H1 (cell line): ENCODE measurements at regions not wholly inside any gene's neighbourhood (a gene's known extent, or its start where the extent isn't known, plus 50 kb on each side); places are given as distances from the start of the nearest gene placed in this dataset.

ENCODE experiments used
- CTCF ChIA-PET: fragments of 300-600 bp; sonication (Branson Sonifier 250); formaldehyde crosslinking; loops from one replicate; lab custom pipeline; 2021; ENCODE audit not compliant: partially characterized antibody; lab: Charles Lee
- POLR2A ChIA-PET: fragments of 300-600 bp; sonication (Branson Sonifier 250); formaldehyde crosslinking; loops from one replicate; lab custom pipeline; 2021; ENCODE audit warnings: inconsistent platforms; ENCODE audit not compliant: partially characterized antibody; lab: Charles Lee
- DNase-seq, 2 experiments: peaks; one replicate each; pipeline versions ENCODE4 v3.0.0 to v3.0.0-alpha.2; 2010 to 2022; ENCODE audit warnings: low spot score in 2 of 2, low read depth in 1 of 2, mixed read lengths in 1 of 2
- FAIRE-seq: peaks from 2 replicates; lab custom pipeline; 2011; peaks lifted over from hg19 to GRCh38; lab: Jason Lieb, UNC
- H2AFZ ChIP-seq: 2 replicates; pipeline ENCODE4 v1.8.1; 2012; ENCODE audit warnings: low read length, inconsistent platforms
- H2AK5ac ChIP-seq: 2 replicates; pipeline ENCODE4 v1.6.1; 2013; ENCODE audit warnings: low read depth, low read length
- H2BK120ac ChIP-seq: replicated peaks from 2 replicates; pipeline ENCODE3; 2013; ENCODE audit warnings: low read depth, low read length, inconsistent platforms
- H2BK12ac ChIP-seq: 2 replicates; pipeline ENCODE4 v1.6.1; 2013; ENCODE audit warnings: low read depth, low read length
- H2BK15ac ChIP-seq: 2 replicates; pipeline ENCODE4 v1.6.1; 2013; ENCODE audit warnings: low read length
- H2BK20ac ChIP-seq: 2 replicates; pipeline ENCODE4 v1.6.1; 2013; ENCODE audit warnings: low read length
- H2BK5ac ChIP-seq: 2 replicates; pipeline ENCODE4 v1.6.1; 2013; ENCODE audit warnings: low read depth, low read length
- H3K14ac ChIP-seq: 2 replicates; pipeline ENCODE4 v1.6.1; 2013; ENCODE audit warnings: inconsistent platforms; ENCODE audit not compliant: insufficient read length
- H3K18ac ChIP-seq: 2 replicates; pipeline ENCODE4 v1.6.1; 2013; ENCODE audit warnings: low read length; ENCODE audit errors: extremely low read depth
- H3K23ac ChIP-seq: 2 replicates; pipeline ENCODE4 v1.6.1; 2013; ENCODE audit warnings: inconsistent platforms; ENCODE audit not compliant: insufficient read length
- H3K23me2 ChIP-seq: 2 replicates; pipeline ENCODE4 v1.6.1; 2013; ENCODE audit warnings: low read depth, low read length
- H3K27ac ChIP-seq: 2 replicates; pipeline ENCODE4 v1.6.1; 2011; ENCODE audit warnings: low read depth, low read length, inconsistent platforms
- H3K27me3 ChIP-seq, 4 experiments: replicated peaks in 1 of 4; 1 replicate in 1 of 4; 2 replicates in 3 of 4; pipeline versions ENCODE4 v1.6.1 to v1.8.1; 2011 to 2013; ENCODE audit warnings: low read length in 3 of 4, mild to moderate bottlenecking in 3 of 4, inconsistent platforms in 2 of 4, mixed read lengths in 2 of 4, moderate library complexity in 1 of 4; ENCODE audit not compliant: control insufficient read depth in 3 of 4, insufficient read depth in 3 of 4; ENCODE audit errors: extremely low read depth in 1 of 4
- H3K36me3 ChIP-seq, 4 experiments: 2 replicates each; pipeline versions ENCODE4 v1.6.1 to v1.8.1; 2011 to 2013; ENCODE audit warnings: mild to moderate bottlenecking in 4 of 4, low read length in 3 of 4, moderate library complexity in 2 of 4, control low read depth in 1 of 4, inconsistent platforms in 1 of 4; ENCODE audit not compliant: insufficient read depth in 4 of 4, control insufficient read depth in 2 of 4
- H3K4ac ChIP-seq: replicated peaks from 2 replicates; pipeline ENCODE3; 2013; ENCODE audit warnings: low read length, low read depth, mixed read lengths, inconsistent platforms; ENCODE audit not compliant: insufficient read length
- H3K4me1 ChIP-seq, 4 experiments: replicated peaks in 1 of 4; 1 replicate in 1 of 4; 2 replicates in 3 of 4; pipeline versions ENCODE4 v1.6.1 to v1.8.1; 2011 to 2013; ENCODE audit warnings: low read length in 3 of 4, inconsistent platforms in 2 of 4, mixed read lengths in 1 of 4; ENCODE audit not compliant: insufficient read depth in 4 of 4, control insufficient read depth in 3 of 4
- H3K4me2 ChIP-seq, 2 experiments: 2 replicates each; pipeline versions ENCODE4 v1.6.1 to v1.8.1; 2011 to 2013; ENCODE audit warnings: low read depth in 2 of 2, low read length in 2 of 2, control low read depth in 1 of 2, inconsistent platforms in 1 of 2, mild to moderate bottlenecking in 1 of 2; ENCODE audit not compliant: insufficient read depth in 1 of 2
- H3K4me3 ChIP-seq, 4 experiments: fragments of 200-600, 300-600 bp in 1 of 4; sonication (generic), shearing (Covaris generic), sonication (Bioruptor Twin) in 1 of 4; 2 replicates each; pipeline versions ENCODE4 v1.5.1 to v1.8.1; 2011 to 2016; ENCODE audit warnings: low read length in 4 of 4, low read depth in 3 of 4, control low read depth in 2 of 4, inconsistent platforms in 2 of 4, mild to moderate bottlenecking in 2 of 4, mixed read lengths in 1 of 4, moderate library complexity in 1 of 4; ENCODE audit not compliant: insufficient read depth in 2 of 4; ENCODE audit errors: extremely low read depth in 1 of 4
- H3K56ac ChIP-seq: replicated peaks from 2 replicates; pipeline ENCODE3; 2013; ENCODE audit warnings: low read depth, mild to moderate bottlenecking, mixed read lengths, low read length, inconsistent platforms; ENCODE audit not compliant: insufficient read length
- H3K79me1 ChIP-seq: 2 replicates; pipeline ENCODE4 v1.6.1; 2013; ENCODE audit warnings: low read depth, low read length, control low read depth
- H3K79me2 ChIP-seq, 2 experiments: 2 replicates each; pipeline versions ENCODE4 v1.6.1 to v1.8.1; 2012 to 2013; ENCODE audit warnings: low read length in 2 of 2, mild to moderate bottlenecking in 2 of 2, inconsistent platforms in 1 of 2; ENCODE audit not compliant: insufficient read depth in 2 of 2, control insufficient read depth in 1 of 2
- H3K9ac ChIP-seq, 4 experiments: replicated peaks in 1 of 4; 1 replicate in 1 of 4; 2 replicates in 3 of 4; pipeline versions ENCODE4 v1.6.1 to v1.8.1; 2011 to 2013; ENCODE audit warnings: low read depth in 3 of 4, low read length in 3 of 4, control low read depth in 2 of 4, mild to moderate bottlenecking in 2 of 4, moderate library complexity in 2 of 4, inconsistent platforms in 1 of 4; ENCODE audit errors: extremely low read depth in 1 of 4
- H3K9me3 ChIP-seq, 2 experiments: 2 replicates each; pipeline versions ENCODE4 v1.6.1 to v1.8.1; 2012 to 2013; ENCODE audit warnings: mild to moderate bottlenecking in 2 of 2, moderate library complexity in 2 of 2, control low read depth in 1 of 2, inconsistent platforms in 1 of 2, low read depth in 1 of 2, low read length in 1 of 2, mixed read lengths in 1 of 2; ENCODE audit not compliant: insufficient read depth in 2 of 2
- H4K20me1 ChIP-seq, 2 experiments: replicated peaks in 1 of 2; 2 replicates each; pipeline versions ENCODE3 to v1.8.1; 2011 to 2013; ENCODE audit warnings: inconsistent platforms in 2 of 2, low read length in 2 of 2, mild to moderate bottlenecking in 1 of 2; ENCODE audit not compliant: insufficient read depth in 2 of 2, control insufficient read depth in 1 of 2
- H4K5ac ChIP-seq: 2 replicates; pipeline ENCODE4 v1.6.1; 2013; ENCODE audit warnings: low read length, low read depth, mixed read lengths, inconsistent platforms; ENCODE audit not compliant: insufficient read length
- H4K8ac ChIP-seq: 2 replicates; pipeline ENCODE4 v1.8.0; 2013; ENCODE audit warnings: mild to moderate bottlenecking, moderate library complexity, low read length, inconsistent platforms; ENCODE audit not compliant: insufficient read depth; ENCODE audit errors: extremely low read depth
- H4K91ac ChIP-seq: replicated peaks from 2 replicates; pipeline ENCODE3; 2013; ENCODE audit warnings: low read length, mixed read lengths, inconsistent platforms; ENCODE audit not compliant: insufficient read length
- RFX5 ChIP-seq: IDR thresholded peaks from 2 replicates; pipeline ENCODE4 v1.6.1; 2011; ENCODE audit warnings: low read depth, low read length, improper control_type of control experiment, borderline replicate concordance
- TEAD4 ChIP-seq: IDR thresholded peaks from 2 replicates; pipeline ENCODE4 v1.6.1; 2012; ENCODE audit warnings: low read depth, low read length, inconsistent platforms, mixed read lengths
- WGBS, 2 experiments: shearing (Covaris generic) in 1 of 2; methylation state at CpG; one replicate each; pipeline versions ENCODE4 v1.1.6 to v1.1.7; 2013 to 2015; ENCODE audit warnings: low lambda C conversion rate in 2 of 2, mixed read lengths in 2 of 2, inconsistent platforms in 1 of 2, low coverage in 1 of 2, missing lambda C conversion rate in 1 of 2; ENCODE audit not compliant: insufficient replicate concordance in 2 of 2, insufficient coverage in 1 of 2, insufficient read length in 1 of 2; ENCODE audit errors: extremely low coverage in 1 of 2, missing lambda C conversion rate in 1 of 2; 5-methylcytosine and 5-hydroxymethylcytosine counted together

GRCh38 chrX:27132862-27133261, 330.3 kb downstream of the PPP4R3C start:
- Histone ChIP-seq H3K4me3 (no peak overlapping the region), H2BK20ac (no peak overlapping the region), H3K79me2 (no peaks in the 10 kb centered on the region), H3K23me2 (no peaks in the 10 kb centered on the region), H3K9me3 (no peaks in the 10 kb centered on the region), H4K8ac (no peak overlapping the region), H3K27me3 (no peaks in the 10 kb centered on the region), H2BK15ac (no peak overlapping the region), H3K56ac (no peak overlapping the region), H4K91ac (no peak overlapping the region), H3K27ac (no peak overlapping the region), H4K5ac (no peak overlapping the region), H2BK120ac (no peak overlapping the region), H3K18ac (no peak overlapping the region), H3K14ac (no peak overlapping the region), H3K4me2 (no peak overlapping the region), H3K23ac (no peak overlapping the region), H4K20me1 (no peaks in the 10 kb centered on the region), H2BK5ac (no peak overlapping the region), H3K36me3 (no peaks in the 10 kb centered on the region), H2AK5ac (no peak overlapping the region), H2AFZ (no peak overlapping the region), H3K4ac (no peak overlapping the region), H3K9ac (no peak overlapping the region), H3K4me1 (no peaks in the 10 kb centered on the region), H2BK12ac (no peak overlapping the region), H3K79me1 (no peaks in the 10 kb centered on the region)
- WGBS, 2 experiments: 78% methylated on average over 1 of the region's 1 CpG; no CpG with 5 or more reads in 1 of the 2 experiments
- ChIA-PET CTCF (no interaction called here), POLR2A (no interaction called here)
- FAIRE-seq (no peak), DNase-seq (no peak)
- no peak for TF ChIP-seq TEAD4
- TF ChIP-seq RFX5: no peak
